ENCODE measurements at regions not wholly inside any gene's neighbourhood (a gene's known extent, or its start where the extent isn't known, plus 50 kb on each side); places are given as distances from the start of the nearest gene placed in this dataset.

DNA sequence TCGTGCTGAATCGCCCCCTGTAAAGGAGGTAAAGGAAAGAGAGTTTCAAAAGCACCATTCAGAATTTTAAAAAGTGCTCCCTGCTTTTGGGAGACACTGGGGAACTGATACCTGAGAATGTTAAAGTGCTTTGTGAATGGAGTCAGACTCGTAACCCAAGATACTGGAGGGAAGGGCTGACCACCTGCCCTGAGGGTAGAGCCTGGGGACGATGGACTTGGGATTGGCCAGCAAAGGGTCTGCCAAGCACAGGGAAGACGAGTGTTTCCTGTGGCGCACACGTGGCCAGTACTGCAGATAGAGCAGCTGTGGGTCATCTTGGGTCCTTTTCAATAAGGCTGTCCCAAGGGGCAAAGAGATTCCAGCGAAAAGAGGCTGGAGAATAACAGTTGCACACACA, 1284.1 kb upstream of the AUTS2 start:
- no peak overlapping the region for H3K4me3 ChIP-seq (ENCODE audit: low read depth, low read length)
- DNase-seq (ENCODE audit: low read depth) = no peak
- TF ChIP-seq, protein P1, sequence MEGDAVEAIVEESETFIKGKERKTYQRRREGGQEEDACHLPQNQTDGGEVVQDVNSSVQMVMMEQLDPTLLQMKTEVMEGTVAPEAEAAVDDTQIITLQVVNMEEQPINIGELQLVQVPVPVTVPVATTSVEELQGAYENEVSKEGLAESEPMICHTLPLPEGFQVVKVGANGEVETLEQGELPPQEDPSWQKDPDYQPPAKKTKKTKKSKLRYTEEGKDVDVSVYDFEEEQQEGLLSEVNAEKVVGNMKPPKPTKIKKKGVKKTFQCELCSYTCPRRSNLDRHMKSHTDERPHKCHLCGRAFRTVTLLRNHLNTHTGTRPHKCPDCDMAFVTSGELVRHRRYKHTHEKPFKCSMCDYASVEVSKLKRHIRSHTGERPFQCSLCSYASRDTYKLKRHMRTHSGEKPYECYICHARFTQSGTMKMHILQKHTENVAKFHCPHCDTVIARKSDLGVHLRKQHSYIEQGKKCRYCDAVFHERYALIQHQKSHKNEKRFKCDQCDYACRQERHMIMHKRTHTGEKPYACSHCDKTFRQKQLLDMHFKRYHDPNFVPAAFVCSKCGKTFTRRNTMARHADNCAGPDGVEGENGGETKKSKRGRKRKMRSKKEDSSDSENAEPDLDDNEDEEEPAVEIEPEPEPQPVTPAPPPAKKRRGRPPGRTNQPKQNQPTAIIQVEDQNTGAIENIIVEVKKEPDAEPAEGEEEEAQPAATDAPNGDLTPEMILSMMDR (IDR thresholded peaks at IDR 0.05; ENCODE audit: insufficient read depth, low read depth, low read length, missing control alignments) = no peak

DNA sequence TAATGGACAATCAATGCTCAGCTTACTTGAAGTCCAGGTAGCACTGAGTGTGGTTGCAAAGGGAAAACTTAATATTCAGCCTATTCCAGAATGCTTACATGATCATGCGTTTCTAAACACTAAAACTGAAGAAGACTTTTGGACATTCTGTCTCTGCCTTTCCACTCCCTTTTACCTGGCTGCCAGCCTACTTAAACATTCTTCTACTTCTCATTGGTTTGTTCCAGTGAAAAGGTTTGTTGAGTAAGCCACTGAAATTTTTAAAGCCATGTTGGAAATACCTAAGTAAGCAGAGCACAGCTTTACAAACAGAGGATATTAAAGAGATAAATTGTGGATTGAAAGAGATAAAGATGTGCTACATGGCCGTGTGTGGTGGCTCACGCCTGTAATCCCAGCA, 1280.8 kb upstream of the AUTS2 start:
- H3K4me3 ChIP-seq (ENCODE audit: low read depth, low read length) = no peak overlapping the region
- TF ChIP-seq, protein P1 (IDR thresholded peaks at IDR 0.05; ENCODE audit: insufficient read depth, low read depth, low read length, missing control alignments) = no peak
- DNase-seq (ENCODE audit: low read depth) = no peak

DNA sequence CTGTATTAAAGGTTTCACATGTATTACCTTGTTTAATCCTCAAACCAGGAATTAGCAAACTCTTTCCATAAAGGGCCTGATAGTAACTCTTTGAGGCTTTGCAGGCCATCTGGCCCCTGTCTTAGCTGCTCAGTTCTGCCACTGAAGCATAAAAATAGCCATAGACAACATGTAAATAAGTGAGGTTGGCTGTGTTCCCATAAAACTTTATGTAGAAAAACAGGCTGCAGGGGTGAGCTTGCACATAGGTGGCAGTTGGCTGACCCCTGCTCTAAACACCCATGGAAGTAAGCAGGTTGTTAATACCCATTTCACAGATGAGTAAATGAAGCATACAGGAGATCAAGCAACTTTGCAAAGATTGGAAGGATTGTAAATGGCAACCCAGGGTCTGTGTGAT, 1279.2 kb upstream of the AUTS2 start:
- TF ChIP-seq, protein P1 (IDR thresholded peaks at IDR 0.05; ENCODE audit: insufficient read depth, low read depth, low read length, missing control alignments) = no peak

DNA sequence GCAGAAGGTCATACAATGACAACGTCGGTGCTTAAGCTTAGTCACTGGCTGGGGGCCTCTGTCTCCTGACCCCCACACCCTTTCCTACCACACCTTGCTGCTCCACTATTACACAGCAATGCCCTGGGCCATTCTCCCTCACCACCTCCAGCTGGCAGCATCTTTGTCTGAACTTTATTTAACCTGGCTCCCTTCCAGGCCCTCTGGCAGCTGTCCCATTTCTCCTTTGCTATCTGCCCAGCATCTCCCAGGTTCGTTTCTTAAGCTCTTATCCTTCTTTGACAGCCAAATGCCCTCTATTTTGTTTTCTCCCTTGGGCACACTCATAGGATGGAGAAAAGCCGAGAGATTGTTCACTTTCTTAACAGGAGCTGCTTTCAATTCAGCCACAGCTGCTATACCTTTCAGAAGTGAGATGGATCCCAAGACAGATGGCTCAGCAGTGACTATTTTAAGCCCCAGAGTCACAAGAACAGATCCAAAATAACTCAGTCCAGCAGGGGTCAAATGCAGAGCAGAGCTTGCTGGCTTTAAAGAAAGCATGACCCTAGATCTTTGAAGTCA, 1277.1 kb upstream of the AUTS2 start:
- no peak overlapping the region for H3K4me3 ChIP-seq (ENCODE audit: low read depth, low read length)
- TF ChIP-seq, protein P1 (IDR thresholded peaks at IDR 0.05; ENCODE audit: insufficient read depth, low read depth, low read length, missing control alignments) = no peak
- DNase-seq (ENCODE audit: low read depth) = no peak

More for the DNA sequence above, 1279.2 kb upstream of the AUTS2 start:
- DNase-seq (ENCODE audit: low read depth) = no peak
- H3K4me3 ChIP-seq (ENCODE audit: low read depth, low read length) = no peak overlapping the region

DNA sequence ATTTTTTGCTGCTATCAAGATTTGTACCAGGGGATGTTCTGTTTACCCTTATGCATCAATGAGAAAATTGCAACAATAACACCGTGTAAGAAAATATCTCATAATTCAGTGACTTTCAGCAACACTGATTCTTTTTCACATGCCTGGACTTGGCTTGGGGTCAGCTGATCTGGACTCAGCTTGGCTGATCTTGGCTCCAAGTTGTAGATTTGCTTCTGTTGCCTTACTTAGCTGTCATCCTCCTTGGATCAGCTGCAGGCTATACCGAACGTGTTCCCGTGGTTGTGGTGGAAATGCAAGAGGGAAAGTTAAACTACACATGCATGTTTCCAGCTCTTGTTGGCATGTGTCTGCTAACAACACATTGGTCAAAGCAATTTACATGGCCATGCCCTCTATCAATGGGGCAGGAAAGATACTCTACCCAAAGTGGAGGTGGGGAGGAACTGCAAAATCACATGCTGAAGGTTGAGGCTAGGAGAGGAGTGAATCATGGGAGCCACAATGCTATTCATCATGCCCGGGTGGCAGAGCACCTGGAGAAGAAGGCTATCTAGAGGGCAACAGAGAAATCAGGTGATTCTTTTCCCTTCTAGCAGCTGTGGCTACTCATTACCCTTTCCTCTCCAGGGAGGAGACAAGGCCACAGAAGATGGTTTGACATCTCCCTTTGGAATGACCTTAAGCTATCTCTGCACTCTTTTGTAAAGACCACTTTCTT, 1276.3 kb upstream of the AUTS2 start:
- no peak overlapping the region for H3K4me3 ChIP-seq (ENCODE audit: low read depth, low read length)
- DNase-seq (ENCODE audit: low read depth) = no peak
- TF ChIP-seq, protein P1 (IDR thresholded peaks at IDR 0.05; ENCODE audit: insufficient read depth, low read depth, low read length, missing control alignments) = no peak

DNA sequence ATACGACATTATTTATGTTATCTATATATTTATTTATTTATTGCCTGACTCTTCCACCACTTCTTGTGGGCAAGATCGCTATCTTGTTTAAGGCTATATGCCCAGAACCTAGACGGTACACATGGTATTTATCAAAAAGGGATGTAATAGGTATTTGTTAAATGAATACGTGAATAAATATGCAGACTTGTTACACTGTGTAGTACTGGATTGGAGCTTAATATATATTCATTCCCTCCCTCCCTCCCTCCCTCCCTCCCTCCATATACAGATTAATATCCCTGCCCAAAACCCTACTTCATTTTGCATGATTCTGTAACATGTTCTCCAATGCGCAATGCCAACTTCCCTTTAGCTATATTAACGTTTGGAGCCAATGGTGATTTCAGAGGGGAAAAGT, 1273.7 kb upstream of the AUTS2 start:
- H3K4me3 ChIP-seq (ENCODE audit: low read depth, low read length) = no peak overlapping the region
- no peak for DNase-seq (ENCODE audit: low read depth)
- TF ChIP-seq, protein P1 (IDR thresholded peaks at IDR 0.05; ENCODE audit: insufficient read depth, low read depth, low read length, missing control alignments) = no peak

DNA sequence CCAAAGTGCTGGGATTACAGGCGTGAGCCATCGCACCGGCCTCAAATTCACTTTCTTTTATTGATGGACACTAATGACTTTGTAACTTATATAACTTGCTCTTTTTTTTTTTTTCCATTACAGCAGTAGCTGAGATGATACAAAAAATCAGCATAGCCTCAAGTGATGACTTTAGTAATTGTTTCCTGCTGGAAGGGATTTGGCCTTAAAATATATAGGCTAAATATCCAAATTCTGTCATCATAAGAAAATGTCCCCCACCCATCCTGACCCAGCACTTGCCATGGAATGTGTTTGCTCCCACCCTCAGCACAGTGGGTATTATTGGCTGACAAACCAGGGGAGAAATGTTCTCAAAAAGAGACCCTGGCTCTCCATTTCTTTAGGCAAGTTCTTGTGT, 1264.1 kb upstream of the AUTS2 start:
- DNase-seq (ENCODE audit: low read depth) = no peak
- TF ChIP-seq, protein P1 (IDR thresholded peaks at IDR 0.05; ENCODE audit: insufficient read depth, low read depth, low read length, missing control alignments) = no peak
- H3K4me3 ChIP-seq (ENCODE audit: low read depth, low read length) = no peak overlapping the region

Data from GM12865 (cell line).